ENCODE measurements at regions not wholly inside any gene's neighbourhood (a gene's known extent, or its start where the extent isn't known, plus 50 kb on each side); places are given as distances from the start of the nearest gene placed in this dataset.

GRCh38 chr1:25081496-25081895 is 150.8 kb downstream of the SYF2 start:
- no peak for TF ChIP-seq CTCF (IDR thresholded peaks at IDR 0.05; ENCODE audit: low read depth, low read length)
- TF ChIP-seq POLR2A (IDR thresholded peaks at IDR 0.05; ENCODE audit: extremely low read depth, insufficient read length) = no peak
- no peak for TF ChIP-seq MYC (IDR thresholded peaks at IDR 0.05; ENCODE audit: low read depth, low read length)

Measured in NB4 (cell line).